HCT116 (cell line): ENCODE measurements at regions not wholly inside any gene's neighbourhood (a gene's known extent, or its start where the extent isn't known, plus 50 kb on each side); places are given as distances from the start of the nearest gene placed in this dataset.

Experiments used
- EZH2 ChIP-seq: fragments of 200-600 bp; sonication (generic); IDR thresholded peaks from 2 replicates; pipeline ENCODE4 v1.6.1; 2017; ENCODE audit warnings: antibody characterized with exemption, mixed run types
- JUND ChIP-seq: IDR thresholded peaks from 2 replicates; pipeline ENCODE4 v1.6.1; 2012
- POLR2A ChIP-seq: IDR thresholded peaks from 2 replicates; pipeline ENCODE4 v1.7.0; 2011; ENCODE audit warnings: borderline replicate concordance; ENCODE audit not compliant: insufficient read depth, insufficient read length; ENCODE audit errors: extremely low read depth
- RAD21 ChIP-seq: IDR thresholded peaks from 2 replicates; pipeline ENCODE4 v1.6.1; 2012; ENCODE audit warnings: low read depth, mild to moderate bottlenecking
- SIN3A ChIP-seq: IDR thresholded peaks from 2 replicates; pipeline ENCODE4 v1.6.1; 2012; ENCODE audit warnings: low read depth
- TF ChIP-seq, protein P1 (sequence below): IDR thresholded peaks from 2 replicates; pipeline ENCODE4 v1.6.1; 2012

GRCh38 chr15:96670389-96670788 lies 339.9 kb downstream of the NR2F2 start:
- TF ChIP-seq SIN3A (no peak), POLR2A (no peak), EZH2 (no peak), RAD21 (no peak), JUND (no peak)
- TF ChIP-seq, protein P1, sequence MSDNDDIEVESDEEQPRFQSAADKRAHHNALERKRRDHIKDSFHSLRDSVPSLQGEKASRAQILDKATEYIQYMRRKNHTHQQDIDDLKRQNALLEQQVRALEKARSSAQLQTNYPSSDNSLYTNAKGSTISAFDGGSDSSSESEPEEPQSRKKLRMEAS, result no peak
